Lung (tissue), 11 donors: ENCODE measurements at regions not wholly inside any gene's neighbourhood (a gene's known extent, or its start where the extent isn't known, plus 50 kb on each side); places are given as distances from the start of the nearest gene placed in this dataset.

ENCODE experiments used
- ATAC-seq: fragments of 200-7000 bp; cut with Tn5 transposase; one replicate; pipeline ENCODE4 v1.9.1; 2020; ENCODE audit warnings: moderate number of reproducible peaks; ENCODE audit not compliant: insufficient read depth, low FRiP score
- DNase-seq, 3 donors: peaks; one replicate each; pipeline ENCODE4 v3.0.0-alpha.2; 2013 to 2017
- H3K27ac ChIP-seq, 2 donors: one replicate each; pipeline ENCODE4 v1.5.1; 2013; ENCODE audit warnings: mild to moderate bottlenecking in 2 of 2, moderate library complexity in 2 of 2, control low read depth in 1 of 2, inconsistent platforms in 1 of 2, low read depth in 1 of 2, low read length in 1 of 2
- H3K27me3 ChIP-seq, 3 donors: one replicate each; pipeline ENCODE4 v1.5.1; 2013; ENCODE audit warnings: low read length in 2 of 3; ENCODE audit not compliant: control insufficient read depth in 3 of 3, insufficient read depth in 3 of 3
- H3K36me3 ChIP-seq, 4 donors: one replicate each; pipeline ENCODE4 v1.5.1; 2013; ENCODE audit warnings: low read length in 4 of 4, mild to moderate bottlenecking in 1 of 4, moderate library complexity in 1 of 4; ENCODE audit not compliant: control insufficient read depth in 4 of 4, insufficient read depth in 4 of 4
- H3K4me1 ChIP-seq, 5 donors: one replicate each; pipeline ENCODE4 v1.5.1; 2013; ENCODE audit warnings: low read length in 5 of 5, mild to moderate bottlenecking in 2 of 5, moderate library complexity in 1 of 5; ENCODE audit not compliant: control insufficient read depth in 5 of 5, insufficient read depth in 5 of 5
- H3K4me3 ChIP-seq: one replicate; pipeline ENCODE4 v1.5.1; 2013; ENCODE audit warnings: mild to moderate bottlenecking, control low read depth, moderate library complexity
- H3K9ac ChIP-seq, 2 donors: one replicate each; pipeline ENCODE4 v1.5.1; 2013; ENCODE audit warnings: low read length in 2 of 2, control low read depth in 1 of 2; ENCODE audit not compliant: insufficient read depth in 1 of 2
- H3K9me3 ChIP-seq, 4 donors: one replicate each; pipeline ENCODE4 v1.5.1; 2013; ENCODE audit warnings: low read length in 3 of 4, mild to moderate bottlenecking in 1 of 4, moderate library complexity in 1 of 4; ENCODE audit not compliant: control insufficient read depth in 4 of 4, insufficient read depth in 3 of 4
- CTCF ChIP-seq: IDR thresholded peaks from 2 replicates; pipeline ENCODE4 v1.5.1; 2012; ENCODE audit warnings: mild to moderate bottlenecking; ENCODE audit errors: control extremely low read depth, extremely low read depth
- WGBS, 2 donors: extraction: QIAGEN DNeasy Blood & Tissue Kit; methylation state at CpG; one replicate each; pipeline ENCODE4 v1.1.7; 2013; 5-methylcytosine and 5-hydroxymethylcytosine counted together
- donor health status: control.
- donor health status: control.
- donor health status: Bipolar disorder and iron deficiency.
- donor health status: healthy.
- donor health status: DM: yes; HTN: yes; CAD: no.

- ATAC-seq: no peak
- Histone ChIP-seq H3K4me1 (peaks cover 0 to 64% (median 40%) of the 10 kb centered on the region in 5 donors), H3K4me3 (no peak overlapping the region), H3K9me3 (no peaks in the 10 kb centered on the region), H3K36me3 (no peaks in the 10 kb centered on the region), H3K9ac (peak overlapping the region in 1 of 2 donors; percentile 47), H3K27ac (no peak overlapping the region), H3K27me3 (no peaks in the 10 kb centered on the region)
- no peak for TF ChIP-seq CTCF
- peak in 2 of 3 donors; percentile 48 to 60 for DNase-seq
- 81 to 84% methylated on average over 13 of the region's 13 CpGs for whole genome bisulfite sequencing, 2 donors
These were observed 64.6 kb upstream of the PTPN1 start for GRCh38 chr20:50445354-50446151.

GRCh38 chr20:50446351-50447101 is 63.7 kb upstream of the PTPN1 start:
- H3K4me3 ChIP-seq: no peak overlapping the region
- TF ChIP-seq CTCF: no peak
- peak overlapping the region in 1 of 2 donors; percentile 61 for H3K9ac ChIP-seq
- ATAC-seq (peak; percentile 36), DNase-seq (peak in 2 of 3 donors; percentile 64 to 71)
- H3K27ac ChIP-seq: peak overlapping the region in 1 of 2 donors; percentile 79
- 52 to 69% methylated on average over 16 of the region's 16 CpGs for WGBS, 2 donors
- peaks cover 0 to 64% (median 38%) of the 10 kb centered on the region in 5 donors for H3K4me1 ChIP-seq
- H3K27me3 ChIP-seq: no peaks in the 10 kb centered on the region
- H3K9me3 ChIP-seq: no peaks in the 10 kb centered on the region
- no peaks in the 10 kb centered on the region for H3K36me3 ChIP-seq

- no peak overlapping the region for H3K4me3 ChIP-seq
These were observed 62.9 kb upstream of the PTPN1 start for GRCh38 chr20:50447102-50447804.

More at GRCh38 chr20:50447102-50447804, 62.9 kb upstream of the PTPN1 start:
- Histone ChIP-seq H3K9ac (peak overlapping the region in 1 of 2 donors; percentile 32), H3K27ac (peak overlapping the region in 1 of 2 donors; percentile 79), H3K4me1 (peaks cover 0 to 60% (median 37%) of the 10 kb centered on the region in 5 donors), H3K9me3 (no peaks in the 10 kb centered on the region), H3K36me3 (no peaks in the 10 kb centered on the region), H3K27me3 (no peaks in the 10 kb centered on the region)
- no peak for ATAC-seq
- TF ChIP-seq CTCF: no peak
- WGBS, 2 donors: 80 to 94% methylated on average over 6 of the region's 6 CpGs
- DNase-seq: no peak
